PFSK-1 (cell line): ENCODE measurements at regions not wholly inside any gene's neighbourhood (a gene's known extent, or its start where the extent isn't known, plus 50 kb on each side); places are given as distances from the start of the nearest gene placed in this dataset.

Source experiments
- FOXP2 ChIP-seq: optimal IDR thresholded peaks from 2 replicates; pipeline ENCODE3; 2011; ENCODE audit warnings: borderline replicate concordance, control low read depth, inconsistent platforms; ENCODE audit not compliant: insufficient read depth; ENCODE audit errors: extremely low read length, extremely low read depth
- POLR2AphosphoS5 ChIP-seq: IDR thresholded peaks from 2 replicates; pipeline ENCODE4 v1.6.1; 2012; ENCODE audit warnings: low read depth, mild to moderate bottlenecking, control low read depth, low read length, moderate library complexity
- SIN3A ChIP-seq: IDR thresholded peaks from 2 replicates; pipeline ENCODE4 v1.6.1; 2012; ENCODE audit warnings: mild to moderate bottlenecking, low read length, moderate library complexity, borderline replicate concordance; ENCODE audit not compliant: insufficient read depth
- TAF1 ChIP-seq: IDR thresholded peaks from 2 replicates; pipeline ENCODE4 v1.6.1; 2012; ENCODE audit warnings: low read length, control low read depth, borderline replicate concordance; ENCODE audit not compliant: insufficient read depth
- TF ChIP-seq, protein P1 (sequence below), 2 experiments: IDR thresholded peaks; 2 replicates each; pipeline versions ENCODE4 v1.6.1 to v1.8.0; 2011 to 2012; ENCODE audit warnings: low read depth in 2 of 2, low read length in 2 of 2, control low read depth in 1 of 2, inconsistent platforms in 1 of 2, mild to moderate bottlenecking in 1 of 2, moderate library complexity in 1 of 2; ENCODE audit not compliant: insufficient read depth in 1 of 2

- TF ChIP-seq SIN3A (no peak), TAF1 (no peak), POLR2AphosphoS5 (no peak), FOXP2 (no peak)
- TF ChIP-seq, protein P1, sequence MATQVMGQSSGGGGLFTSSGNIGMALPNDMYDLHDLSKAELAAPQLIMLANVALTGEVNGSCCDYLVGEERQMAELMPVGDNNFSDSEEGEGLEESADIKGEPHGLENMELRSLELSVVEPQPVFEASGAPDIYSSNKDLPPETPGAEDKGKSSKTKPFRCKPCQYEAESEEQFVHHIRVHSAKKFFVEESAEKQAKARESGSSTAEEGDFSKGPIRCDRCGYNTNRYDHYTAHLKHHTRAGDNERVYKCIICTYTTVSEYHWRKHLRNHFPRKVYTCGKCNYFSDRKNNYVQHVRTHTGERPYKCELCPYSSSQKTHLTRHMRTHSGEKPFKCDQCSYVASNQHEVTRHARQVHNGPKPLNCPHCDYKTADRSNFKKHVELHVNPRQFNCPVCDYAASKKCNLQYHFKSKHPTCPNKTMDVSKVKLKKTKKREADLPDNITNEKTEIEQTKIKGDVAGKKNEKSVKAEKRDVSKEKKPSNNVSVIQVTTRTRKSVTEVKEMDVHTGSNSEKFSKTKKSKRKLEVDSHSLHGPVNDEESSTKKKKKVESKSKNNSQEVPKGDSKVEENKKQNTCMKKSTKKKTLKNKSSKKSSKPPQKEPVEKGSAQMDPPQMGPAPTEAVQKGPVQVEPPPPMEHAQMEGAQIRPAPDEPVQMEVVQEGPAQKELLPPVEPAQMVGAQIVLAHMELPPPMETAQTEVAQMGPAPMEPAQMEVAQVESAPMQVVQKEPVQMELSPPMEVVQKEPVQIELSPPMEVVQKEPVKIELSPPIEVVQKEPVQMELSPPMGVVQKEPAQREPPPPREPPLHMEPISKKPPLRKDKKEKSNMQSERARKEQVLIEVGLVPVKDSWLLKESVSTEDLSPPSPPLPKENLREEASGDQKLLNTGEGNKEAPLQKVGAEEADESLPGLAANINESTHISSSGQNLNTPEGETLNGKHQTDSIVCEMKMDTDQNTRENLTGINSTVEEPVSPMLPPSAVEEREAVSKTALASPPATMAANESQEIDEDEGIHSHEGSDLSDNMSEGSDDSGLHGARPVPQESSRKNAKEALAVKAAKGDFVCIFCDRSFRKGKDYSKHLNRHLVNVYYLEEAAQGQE (IDR thresholded peaks at IDR 0.05; ENCODE audit: insufficient read depth in 1 of 2, low read depth in 2 of 2, low read length in 2 of 2) = no peak
Observed at GRCh38 chr13:78182813-78183212, 264.2 kb upstream of the EDNRB start.

DNA sequence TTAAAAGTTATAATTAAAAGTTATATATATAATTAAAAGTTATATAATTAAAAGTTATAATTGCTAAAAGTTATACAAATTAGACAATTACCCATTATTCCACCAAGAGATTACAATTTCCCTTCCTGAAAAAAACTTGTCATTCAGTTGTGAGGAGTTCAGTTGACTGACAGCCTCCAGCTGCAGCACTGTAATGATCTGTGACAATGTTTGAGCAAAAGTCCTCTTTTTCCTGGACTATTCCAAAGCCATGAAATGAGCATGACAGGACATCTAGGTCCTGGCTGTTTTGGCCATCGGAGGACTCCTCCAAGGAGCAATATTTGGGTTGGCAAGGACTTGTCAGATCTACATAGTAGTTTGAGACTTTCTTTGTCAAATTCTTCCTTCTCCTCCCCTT, 258.7 kb upstream of the EDNRB start:
- TF ChIP-seq POLR2AphosphoS5 = no peak
- TF ChIP-seq FOXP2 = no peak
- TF ChIP-seq, protein P1 (IDR thresholded peaks at IDR 0.05; ENCODE audit: insufficient read depth in 1 of 2, low read depth in 2 of 2, low read length in 2 of 2) = no peak
- TF ChIP-seq TAF1 = no peak
- no peak for TF ChIP-seq SIN3A

- TF ChIP-seq FOXP2 (no peak), SIN3A (no peak), TAF1 (no peak), POLR2AphosphoS5 (no peak)
- TF ChIP-seq, protein P1 (IDR thresholded peaks at IDR 0.05; ENCODE audit: insufficient read depth in 1 of 2, low read depth in 2 of 2, low read length in 2 of 2) = no peak
Observed at GRCh38 chr13:78176880-78177279, 258.2 kb upstream of the EDNRB start.

- no peak for TF ChIP-seq TAF1
- TF ChIP-seq FOXP2 = no peak
- TF ChIP-seq SIN3A = no peak
- TF ChIP-seq, protein P1 (IDR thresholded peaks at IDR 0.05; ENCODE audit: insufficient read depth in 1 of 2, low read depth in 2 of 2, low read length in 2 of 2) = no peak
- TF ChIP-seq POLR2AphosphoS5 = no peak
Observed at GRCh38 chr13:78169386-78169785, 250.8 kb upstream of the EDNRB start.

- no peak for TF ChIP-seq FOXP2
- no peak for TF ChIP-seq TAF1
- TF ChIP-seq, protein P1 (IDR thresholded peaks at IDR 0.05; ENCODE audit: insufficient read depth in 1 of 2, low read depth in 2 of 2, low read length in 2 of 2) = no peak
- TF ChIP-seq POLR2AphosphoS5 = no peak
- TF ChIP-seq SIN3A = no peak
Observed at GRCh38 chr13:78168981-78169380, 250.3 kb upstream of the EDNRB start.
